Panc1 (cell line): ENCODE measurements at regions not wholly inside any gene's neighbourhood (a gene's known extent, or its start where the extent isn't known, plus 50 kb on each side); places are given as distances from the start of the nearest gene placed in this dataset.

ENCODE experiments used
- ATAC-seq: fragments of 200-7000 bp; cut with Tn5 transposase; 2 replicates; pipeline ENCODE4 v1.9.1; 2020; ENCODE audit warnings: mild to moderate bottlenecking, moderate library complexity
- BruUV-seq: library from RNA; stranded (reverse); fragments of 400-500 nt; replicated peaks from 2 replicates; lab custom pipeline; 2021; lab: Mats Ljungman, UMichigan
- CTCF ChIA-PET: fragments of 300-600 bp; sonication (Branson Sonifier 250); formaldehyde crosslinking; loops from one replicate; lab custom pipeline; 2022; ENCODE audit warnings: antibody characterized with exemption; lab: Charles Lee
- POLR2A ChIA-PET: fragments of 300-600 bp; sonication (Branson Sonifier 250); formaldehyde crosslinking; loops from one replicate; lab custom pipeline; 2022; ENCODE audit warnings: antibody characterized with exemption; lab: Charles Lee
- DNase-seq: peaks from one replicate; pipeline ENCODE4 v3.0.0-alpha.2; 2010; ENCODE audit warnings: low read depth, low spot score
- H3K27ac ChIP-seq: 2 replicates; pipeline ENCODE4 v1.5.1; 2011; ENCODE audit warnings: mild to moderate bottlenecking, low read length, inconsistent platforms
- H3K27me3 ChIP-seq: fragments of 200-500 bp; sonication (Bioruptor generic); 2 replicates; pipeline ENCODE4 v1.6.0; 2014; ENCODE audit warnings: low read length, inconsistent platforms; ENCODE audit not compliant: control insufficient read depth, insufficient read depth
- H3K36me3 ChIP-seq: fragments of 200-500 bp; sonication (Bioruptor generic); 2 replicates; pipeline ENCODE4 v1.5.1; 2014; ENCODE audit warnings: inconsistent platforms, mild to moderate bottlenecking, low read length, moderate library complexity; ENCODE audit not compliant: control insufficient read depth, insufficient read depth
- H3K4me1 ChIP-seq: 2 replicates; pipeline ENCODE4 v1.5.1; 2011; ENCODE audit warnings: inconsistent platforms, mild to moderate bottlenecking, low read length, moderate library complexity; ENCODE audit not compliant: control insufficient read depth, insufficient read depth
- H3K4me3 ChIP-seq, 2 experiments: 2 replicates each; pipeline ENCODE4 v1.5.1; 2011 to 2012; ENCODE audit warnings: low read depth in 2 of 2, low read length in 2 of 2, mild to moderate bottlenecking in 2 of 2, inconsistent platforms in 1 of 2, moderate library complexity in 1 of 2
- H3K9me3 ChIP-seq: fragments of 200-500 bp; sonication (Bioruptor generic); 2 replicates; pipeline ENCODE4 v1.5.1; 2014; ENCODE audit warnings: low read depth, mild to moderate bottlenecking, inconsistent platforms, low read length, moderate library complexity; ENCODE audit not compliant: control insufficient read depth, insufficient read depth
- CTCF ChIP-seq: fragments of 450-650 bp; IDR thresholded peaks from 2 replicates; pipeline ENCODE4 v1.5.1; 2017; ENCODE audit warnings: mild to moderate bottlenecking
- POLR2AphosphoS5 ChIP-seq: IDR thresholded peaks from 2 replicates; pipeline ENCODE4 v1.6.1; 2012; ENCODE audit warnings: mild to moderate bottlenecking, low read depth, low read length, moderate library complexity
- REST ChIP-seq, 2 experiments: IDR thresholded peaks; 2 replicates each; pipeline ENCODE4 v1.6.1; 2011 to 2012; ENCODE audit warnings: low read depth in 2 of 2, control low read depth in 1 of 2, low read length in 1 of 2, mild to moderate bottlenecking in 1 of 2, moderate library complexity in 1 of 2; ENCODE audit not compliant: insufficient read depth in 1 of 2
- SIN3A ChIP-seq: IDR thresholded peaks from 2 replicates; pipeline ENCODE4 v1.6.1; 2012; ENCODE audit warnings: low read depth, mild to moderate bottlenecking, low read length, moderate library complexity, borderline replicate concordance; ENCODE audit not compliant: insufficient read depth
- TCF7L2 ChIP-seq: IDR thresholded peaks from 2 replicates; pipeline ENCODE4 v1.6.1; 2011; ENCODE audit warnings: mild to moderate bottlenecking, low read depth, low read length, inconsistent platforms
- in situ Hi-C: cut with HindIII; loops from 2 replicates; pipeline ENCODE4 v1.10.0; 2016; ENCODE audit warnings: low sequenced_read_pairs, low pct_unique_long_range_greater_than_20kb
- intact Hi-C: fragments of 100-400 bp; cut with micrococcal nuclease; formaldehyde crosslinking; loops from one replicate; pipeline ENCODE4 v1.10.0; 2022; ENCODE audit not compliant: unreplicated experiment

GRCh38 chr12:29944269-29945000, 160.7 kb upstream of the TMTC1 start:
- H3K27me3 ChIP-seq, result no peaks in the 10 kb centered on the region
- H3K4me3 ChIP-seq, result no peak overlapping the region
- no peaks in the 10 kb centered on the region for H3K4me1 ChIP-seq
- no peak for ATAC-seq
- intact Hi-C loops (no loop called here), in situ Hi-C loops (no loop called here)
- no peak for TF ChIP-seq TCF7L2
- TF ChIP-seq POLR2AphosphoS5, result no peak
- TF ChIP-seq REST (IDR thresholded peaks at IDR 0.05; ENCODE audit: insufficient read depth in 1 of 2, low read depth in 2 of 2, low read length in 1 of 2), result no peak
- TF ChIP-seq CTCF, result no peak
- no peak for TF ChIP-seq SIN3A
- no peaks in the 10 kb centered on the region for H3K36me3 ChIP-seq
- no peak overlapping the region for H3K27ac ChIP-seq
- H3K9me3 ChIP-seq, result peaks cover 5% of the 10 kb centered on the region; the same call in 1 of the 2 replicates
- POLR2A ChIA-PET, result no interaction called here
- CTCF ChIA-PET, result no interaction called here
- BruUV-seq, result no TSS peak
- DNase-seq, result no peak

- Histone ChIP-seq H3K27ac (no peak overlapping the region), H3K36me3 (no peaks in the 10 kb centered on the region), H3K27me3 (no peaks in the 10 kb centered on the region), H3K4me1 (no peaks in the 10 kb centered on the region), H3K9me3 (peaks cover 5% of the 10 kb centered on the region; the same call in 1 of the 2 replicates), H3K4me3 (no peak overlapping the region)
- DNase-seq (no peak), ATAC-seq (no peak)
- no TSS peak for BruUV-seq
- POLR2A ChIA-PET, result no interaction called here
- no peak for TF ChIP-seq TCF7L2
- no peak for TF ChIP-seq REST (IDR thresholded peaks at IDR 0.05; ENCODE audit: insufficient read depth in 1 of 2, low read depth in 2 of 2, low read length in 1 of 2)
- TF ChIP-seq CTCF, result no peak
- no peak for TF ChIP-seq SIN3A
- no peak for TF ChIP-seq POLR2AphosphoS5
- intact Hi-C loops, result no loop called here
- CTCF ChIA-PET, result no interaction called here
- in situ Hi-C loops, result no loop called here
Measured at GRCh38 chr12:29943683-29944082, 159.9 kb upstream of the TMTC1 start.
